ENCODE measurements at regions not wholly inside any gene's neighbourhood (a gene's known extent, or its start where the extent isn't known, plus 50 kb on each side); places are given as distances from the start of the nearest gene placed in this dataset.

DNA sequence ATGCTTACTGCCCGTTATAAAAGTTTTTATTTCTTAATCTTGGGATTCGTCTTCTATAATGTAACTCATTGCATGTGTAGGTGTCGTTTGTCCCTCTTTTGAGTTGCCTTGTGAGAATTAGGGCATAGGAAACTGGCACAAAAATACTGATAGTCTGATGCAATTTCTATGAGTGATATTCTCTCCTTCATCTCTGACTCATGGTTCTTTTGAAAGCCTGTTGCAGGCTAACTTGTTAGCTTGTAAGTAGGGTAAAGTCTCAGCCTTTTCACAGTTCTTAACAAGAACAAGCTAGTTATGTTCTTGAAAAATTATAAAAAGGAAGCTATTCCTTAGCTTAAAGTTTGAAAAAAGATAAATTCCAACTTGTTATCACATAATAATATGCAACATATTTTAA lies 1085.4 kb upstream of the NRXN1 start:
- no peak for TF ChIP-seq POLR2A (IDR thresholded peaks at IDR 0.05)
- TF ChIP-seq, protein P1, sequence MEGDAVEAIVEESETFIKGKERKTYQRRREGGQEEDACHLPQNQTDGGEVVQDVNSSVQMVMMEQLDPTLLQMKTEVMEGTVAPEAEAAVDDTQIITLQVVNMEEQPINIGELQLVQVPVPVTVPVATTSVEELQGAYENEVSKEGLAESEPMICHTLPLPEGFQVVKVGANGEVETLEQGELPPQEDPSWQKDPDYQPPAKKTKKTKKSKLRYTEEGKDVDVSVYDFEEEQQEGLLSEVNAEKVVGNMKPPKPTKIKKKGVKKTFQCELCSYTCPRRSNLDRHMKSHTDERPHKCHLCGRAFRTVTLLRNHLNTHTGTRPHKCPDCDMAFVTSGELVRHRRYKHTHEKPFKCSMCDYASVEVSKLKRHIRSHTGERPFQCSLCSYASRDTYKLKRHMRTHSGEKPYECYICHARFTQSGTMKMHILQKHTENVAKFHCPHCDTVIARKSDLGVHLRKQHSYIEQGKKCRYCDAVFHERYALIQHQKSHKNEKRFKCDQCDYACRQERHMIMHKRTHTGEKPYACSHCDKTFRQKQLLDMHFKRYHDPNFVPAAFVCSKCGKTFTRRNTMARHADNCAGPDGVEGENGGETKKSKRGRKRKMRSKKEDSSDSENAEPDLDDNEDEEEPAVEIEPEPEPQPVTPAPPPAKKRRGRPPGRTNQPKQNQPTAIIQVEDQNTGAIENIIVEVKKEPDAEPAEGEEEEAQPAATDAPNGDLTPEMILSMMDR (IDR thresholded peaks at IDR 0.05) = no peak
- TF ChIP-seq POLR2AphosphoS5 (IDR thresholded peaks at IDR 0.05) = no peak
- TF ChIP-seq EP300 (IDR thresholded peaks at IDR 0.05) = no peak
